ENCODE measurements at regions not wholly inside any gene's neighbourhood (a gene's known extent, or its start where the extent isn't known, plus 50 kb on each side); places are given as distances from the start of the nearest gene placed in this dataset.

GRCh38 chr5:61622156-61622555 is 290.1 kb downstream of the ZSWIM6 start:
- no peak for DNase-seq (ENCODE audit: low read depth in 2 of 2)

GRCh38 chr5:61623401-61624069 is 291.5 kb downstream of the ZSWIM6 start:
- no peak for DNase-seq (ENCODE audit: low read depth in 2 of 2)

- no peak for DNase-seq (ENCODE audit: low read depth in 2 of 2)
Measured at GRCh38 chr5:61624553-61625136, 292.6 kb downstream of the ZSWIM6 start.

GRCh38 chr5:61625137-61625561 is 293.1 kb downstream of the ZSWIM6 start:
- no peak for DNase-seq (ENCODE audit: low read depth in 2 of 2)

- DNase-seq (ENCODE audit: low read depth in 2 of 2), result peak in 1 of 2 donors; percentile 15
Measured at GRCh38 chr5:61625681-61626621, 293.9 kb downstream of the ZSWIM6 start.

GRCh38 chr5:61626639-61627282 is 294.7 kb downstream of the ZSWIM6 start:
- no peak for DNase-seq (ENCODE audit: low read depth in 2 of 2)

- DNase-seq (ENCODE audit: low read depth in 2 of 2), result no peak
Measured at GRCh38 chr5:61627531-61627930, 295.5 kb downstream of the ZSWIM6 start.

- DNase-seq (ENCODE audit: low read depth in 2 of 2), result no peak
Measured at GRCh38 chr5:61630908-61631307, 298.9 kb downstream of the ZSWIM6 start.

GRCh38 chr5:61631438-61631941 is 299.4 kb downstream of the ZSWIM6 start:
- DNase-seq (ENCODE audit: low read depth in 2 of 2), result no peak

- DNase-seq (ENCODE audit: low read depth in 2 of 2), result no peak
Measured at GRCh38 chr5:61632064-61632463, 300.0 kb downstream of the ZSWIM6 start.

- no peak for DNase-seq (ENCODE audit: low read depth in 2 of 2)
Measured at GRCh38 chr5:61635271-61635670, 303.2 kb downstream of the ZSWIM6 start.

- no peak for DNase-seq (ENCODE audit: low read depth in 2 of 2)
Measured at GRCh38 chr5:61637566-61637965, 305.5 kb downstream of the ZSWIM6 start.

- no peak for DNase-seq (ENCODE audit: low read depth in 2 of 2)
Measured at GRCh38 chr5:61638476-61638875, 306.4 kb downstream of the ZSWIM6 start.

- no peak for DNase-seq (ENCODE audit: low read depth in 2 of 2)
Measured at GRCh38 chr5:61640179-61641021, 308.3 kb downstream of the ZSWIM6 start.

- DNase-seq (ENCODE audit: low read depth in 2 of 2), result no peak
Measured at GRCh38 chr5:61641748-61642565, 309.9 kb downstream of the ZSWIM6 start.

GRCh38 chr5:61647672-61648071 is 315.6 kb downstream of the ZSWIM6 start:
- DNase-seq (ENCODE audit: low read depth in 2 of 2), result no peak

GRCh38 chr5:61649231-61649630 is 317.2 kb downstream of the ZSWIM6 start:
- no peak for DNase-seq (ENCODE audit: low read depth in 2 of 2)

- DNase-seq (ENCODE audit: low read depth in 2 of 2), result no peak
Measured at GRCh38 chr5:61649971-61650370, 317.9 kb downstream of the ZSWIM6 start.

GRCh38 chr5:61650661-61651060 is 318.6 kb downstream of the ZSWIM6 start:
- DNase-seq (ENCODE audit: low read depth in 2 of 2), result no peak

GRCh38 chr5:61651195-61651594 is 319.1 kb downstream of the ZSWIM6 start:
- no peak for DNase-seq (ENCODE audit: low read depth in 2 of 2)
